Stomach (tissue), 4 donors: ENCODE measurements at regions not wholly inside any gene's neighbourhood (a gene's known extent, or its start where the extent isn't known, plus 50 kb on each side); places are given as distances from the start of the nearest gene placed in this dataset.

Experiments used
- EP300 ChIP-seq: sonication (generic); formaldehyde crosslinking; IDR thresholded peaks from one replicate; pipeline ENCODE4 v1.6.1; 2017; ENCODE audit warnings: antibody characterized with exemption
- POLR2A ChIP-seq, 4 donors: fragments of 450-650 bp; IDR thresholded peaks; one replicate each; pipeline ENCODE4 v1.6.1; 2016; ENCODE audit warnings: antibody characterized with exemption in 4 of 4, control low read depth in 2 of 4, mild to moderate bottlenecking in 1 of 4, moderate library complexity in 1 of 4

GRCh38 chr3:187821616-187822317, 76.5 kb upstream of the BCL6 start:
- TF ChIP-seq EP300: no peak
- no peak for TF ChIP-seq POLR2A (IDR thresholded peaks at IDR 0.05)
